ENCODE measurements at regions not wholly inside any gene's neighbourhood (a gene's known extent, or its start where the extent isn't known, plus 50 kb on each side); places are given as distances from the start of the nearest gene placed in this dataset.

DNA sequence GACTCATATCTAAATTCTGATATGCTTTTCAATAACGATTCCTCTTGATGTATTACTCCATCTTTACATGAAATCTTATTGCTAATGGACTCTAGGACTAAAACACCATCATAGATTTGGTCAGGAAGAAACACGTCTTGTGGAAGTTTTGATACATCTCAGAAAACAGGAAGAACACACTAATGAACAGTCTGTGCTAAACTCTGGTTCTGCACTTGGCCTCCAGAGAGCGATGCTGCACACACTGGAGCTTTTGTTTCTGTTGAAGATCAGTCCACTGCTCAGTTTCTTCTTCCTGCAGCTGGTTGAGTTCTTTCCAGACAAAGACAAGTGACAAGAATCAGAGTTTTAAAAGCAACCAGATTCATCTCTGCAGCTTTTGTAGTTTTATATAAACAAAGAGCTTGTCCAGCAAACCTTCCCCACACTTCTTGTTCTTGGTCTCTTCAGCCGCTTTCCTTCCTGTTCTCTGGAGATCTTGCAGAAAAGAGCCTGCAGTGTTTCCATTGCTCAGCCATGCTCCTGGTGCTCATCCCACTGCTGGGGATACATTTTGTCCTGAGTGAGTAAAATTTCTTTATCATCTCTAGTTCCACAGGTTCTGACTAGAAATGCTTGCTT, 229.1 kb upstream of the OR4E1 start:
- TF ChIP-seq CTCF (IDR thresholded peaks at IDR 0.05; ENCODE audit: insufficient read depth, low read length) (peak; percentile 41), SPI1 (IDR thresholded peaks at IDR 0.05; ENCODE audit: borderline replicate concordance, low read depth) (no peak), POLR2AphosphoS5 (IDR thresholded peaks at IDR 0.05; ENCODE audit: low read depth) (no peak), GABPA (IDR thresholded peaks at IDR 0.05; ENCODE audit: low read depth) (no peak)
- TF ChIP-seq, protein P1, sequence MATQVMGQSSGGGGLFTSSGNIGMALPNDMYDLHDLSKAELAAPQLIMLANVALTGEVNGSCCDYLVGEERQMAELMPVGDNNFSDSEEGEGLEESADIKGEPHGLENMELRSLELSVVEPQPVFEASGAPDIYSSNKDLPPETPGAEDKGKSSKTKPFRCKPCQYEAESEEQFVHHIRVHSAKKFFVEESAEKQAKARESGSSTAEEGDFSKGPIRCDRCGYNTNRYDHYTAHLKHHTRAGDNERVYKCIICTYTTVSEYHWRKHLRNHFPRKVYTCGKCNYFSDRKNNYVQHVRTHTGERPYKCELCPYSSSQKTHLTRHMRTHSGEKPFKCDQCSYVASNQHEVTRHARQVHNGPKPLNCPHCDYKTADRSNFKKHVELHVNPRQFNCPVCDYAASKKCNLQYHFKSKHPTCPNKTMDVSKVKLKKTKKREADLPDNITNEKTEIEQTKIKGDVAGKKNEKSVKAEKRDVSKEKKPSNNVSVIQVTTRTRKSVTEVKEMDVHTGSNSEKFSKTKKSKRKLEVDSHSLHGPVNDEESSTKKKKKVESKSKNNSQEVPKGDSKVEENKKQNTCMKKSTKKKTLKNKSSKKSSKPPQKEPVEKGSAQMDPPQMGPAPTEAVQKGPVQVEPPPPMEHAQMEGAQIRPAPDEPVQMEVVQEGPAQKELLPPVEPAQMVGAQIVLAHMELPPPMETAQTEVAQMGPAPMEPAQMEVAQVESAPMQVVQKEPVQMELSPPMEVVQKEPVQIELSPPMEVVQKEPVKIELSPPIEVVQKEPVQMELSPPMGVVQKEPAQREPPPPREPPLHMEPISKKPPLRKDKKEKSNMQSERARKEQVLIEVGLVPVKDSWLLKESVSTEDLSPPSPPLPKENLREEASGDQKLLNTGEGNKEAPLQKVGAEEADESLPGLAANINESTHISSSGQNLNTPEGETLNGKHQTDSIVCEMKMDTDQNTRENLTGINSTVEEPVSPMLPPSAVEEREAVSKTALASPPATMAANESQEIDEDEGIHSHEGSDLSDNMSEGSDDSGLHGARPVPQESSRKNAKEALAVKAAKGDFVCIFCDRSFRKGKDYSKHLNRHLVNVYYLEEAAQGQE (IDR thresholded peaks at IDR 0.05; ENCODE audit: insufficient replicate concordance, low read depth): no peak
